SH-SY5Y (cell line): ENCODE measurements at regions not wholly inside any gene's neighbourhood (a gene's known extent, or its start where the extent isn't known, plus 50 kb on each side); places are given as distances from the start of the nearest gene placed in this dataset.

ENCODE experiments used
- GATA2 ChIP-seq: IDR thresholded peaks from 2 replicates; pipeline ENCODE4 v1.6.1; 2011; ENCODE audit warnings: mild to moderate bottlenecking, low read depth, low read length
- GATA3 ChIP-seq: IDR thresholded peaks from 2 replicates; pipeline ENCODE4 v1.6.1; 2011; ENCODE audit warnings: low read depth, mild to moderate bottlenecking, low read length, moderate library complexity

DNA sequence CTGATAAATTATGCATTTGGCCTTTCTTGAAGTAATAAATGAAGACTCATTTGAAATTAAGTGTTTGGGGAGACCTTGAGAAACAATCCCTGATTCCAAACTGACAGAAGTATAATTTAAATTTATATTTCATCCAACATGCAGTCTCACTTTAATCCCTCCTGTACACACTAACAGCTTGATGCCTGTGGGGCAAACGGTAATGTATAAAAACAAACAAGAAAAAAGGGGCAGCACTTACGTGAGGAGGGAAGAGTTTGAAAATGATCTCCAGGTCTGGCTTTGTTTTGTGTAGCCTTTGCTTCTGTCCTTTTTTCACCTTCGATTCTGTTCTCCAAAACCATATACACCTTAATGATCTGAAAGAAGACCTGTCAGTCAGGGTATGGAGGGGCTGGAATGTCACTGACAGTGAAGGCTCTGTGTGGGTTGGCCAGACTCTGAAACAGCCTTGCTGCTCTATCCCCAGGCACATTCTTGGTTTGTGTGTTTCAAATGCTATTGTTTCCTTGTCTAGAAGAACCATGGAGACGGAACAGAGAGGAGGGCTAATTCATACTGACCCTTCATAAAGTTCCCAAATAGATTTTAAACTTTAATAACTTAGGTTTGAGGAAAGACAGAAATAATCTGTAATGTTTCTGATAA lies 338.2 kb upstream of the WWC1 start:
- TF ChIP-seq GATA3 (no peak), GATA2 (no peak)
